GM21737 (cell line): ENCODE measurements at regions not wholly inside any gene's neighbourhood (a gene's known extent, or its start where the extent isn't known, plus 50 kb on each side); places are given as distances from the start of the nearest gene placed in this dataset.
"Not testable (repeated sequence)": the region's sequence is repeated elsewhere in the genome, so short reads cannot be mapped to it uniquely, and the experiment has no call there.

ENCODE experiments used
- ATAC-seq: cut with Tn5 transposase; IDR thresholded peaks from one replicate; pipeline ENCODE4 v1.9.1; 2021; ENCODE audit warnings: mild to moderate bottlenecking, moderate library complexity; ENCODE audit not compliant: unreplicated experiment

GRCh38 chr10:28481346-28481745 lies 51.6 kb upstream of the WAC start:
- ATAC-seq = not testable (repeated sequence)

- no peak for ATAC-seq
Observed at GRCh38 chr10:28481968-28482367, 51.0 kb upstream of the WAC start.
